PC-9 (cell line): ENCODE measurements at regions not wholly inside any gene's neighbourhood (a gene's known extent, or its start where the extent isn't known, plus 50 kb on each side); places are given as distances from the start of the nearest gene placed in this dataset.

Experiments used
- CTCF ChIP-seq: fragments of 200-600 bp; sonication (generic); conservative IDR thresholded peaks from 2 replicates; pipeline ENCODE4 v1.6.1; 2017; ENCODE audit warnings: mixed run types, antibody characterized with exemption, mild to moderate bottlenecking, moderate library complexity
- EZH2 ChIP-seq: fragments of 200-600 bp; sonication (generic); IDR thresholded peaks from 2 replicates; pipeline ENCODE4 v1.8.0; 2017; ENCODE audit warnings: antibody characterized with exemption, low read depth

- no peak for TF ChIP-seq EZH2
- no peak for TF ChIP-seq CTCF
Observed at GRCh38 chrX:9376111-9376510, 88.7 kb upstream of the TBL1X start.
